Gastroesophageal sphincter (tissue), 4 donors: ENCODE measurements at regions not wholly inside any gene's neighbourhood (a gene's known extent, or its start where the extent isn't known, plus 50 kb on each side); places are given as distances from the start of the nearest gene placed in this dataset.

Experiments
- ATAC-seq: fragments of 150-250 bp; one replicate; pipeline ENCODE4 v1.9.1; 2016; ENCODE audit warnings: mild to moderate bottlenecking, moderate library complexity
- H3K27ac ChIP-seq, 4 donors: fragments of 200-600 bp; sonication (generic) in 3 of 4; 1 replicate in 3 of 4; 2 replicates in 1 of 4; pipeline ENCODE4 v1.5.1; 2016 to 2019
- H3K27me3 ChIP-seq: fragments of 200-600 bp; sonication (generic); one replicate; pipeline ENCODE4 v1.5.1; 2019
- H3K36me3 ChIP-seq, 2 donors: fragments of 200-600 bp; sonication (generic); one replicate each; pipeline ENCODE4 v1.5.1; 2019; ENCODE audit warnings: control low read depth in 1 of 2
- H3K4me1 ChIP-seq, 3 donors: fragments of 200-600 bp; sonication (generic); 1 replicate in 2 of 3; 2 replicates in 1 of 3; pipeline ENCODE4 v1.5.1; 2016 to 2019; ENCODE audit warnings: control low read depth in 2 of 3
- H3K4me3 ChIP-seq, 2 donors: fragments of 200-600 bp; sonication (generic); one replicate each; pipeline ENCODE4 v1.5.1; 2019; ENCODE audit warnings: mild to moderate bottlenecking in 1 of 2, moderate library complexity in 1 of 2
- H3K9me3 ChIP-seq, 3 donors: fragments of 200-600 bp; sonication (generic); one replicate each; pipeline ENCODE4 v1.5.1; 2017 to 2019; ENCODE audit warnings: control low read depth in 2 of 3
- CTCF ChIP-seq, 4 experiments: fragments of 200-600 bp in 2 of 4; fragments of 450-650 bp in 2 of 4; sonication (generic) in 1 of 4; IDR thresholded peaks; one replicate each; pipeline ENCODE4 v1.5.1; 2017 to 2019; ENCODE audit warnings: antibody characterized with exemption in 4 of 4, mild to moderate bottlenecking in 2 of 4, moderate library complexity in 2 of 4
- EP300 ChIP-seq: sonication (generic); formaldehyde crosslinking; IDR thresholded peaks from one replicate; pipeline ENCODE4 v1.6.1; 2017; ENCODE audit warnings: antibody characterized with exemption, mild to moderate bottlenecking
- POLR2A ChIP-seq, 2 donors: fragments of 450-650 bp; IDR thresholded peaks; one replicate each; pipeline ENCODE4 v1.6.1; 2017; ENCODE audit warnings: antibody characterized with exemption in 2 of 2, mild to moderate bottlenecking in 2 of 2, moderate library complexity in 1 of 2
- POLR2AphosphoS5 ChIP-seq: sonication (generic); formaldehyde crosslinking; IDR thresholded peaks from one replicate; pipeline ENCODE4 v1.6.1; 2017; ENCODE audit warnings: antibody characterized with exemption
- WGBS, 2 donors: methylation state at CpG; one replicate each; pipeline ENCODE4 v1.1.5; 2018; ENCODE audit warnings: low coverage in 1 of 2; 5-methylcytosine and 5-hydroxymethylcytosine counted together

- WGBS, 2 donors, result 92 to 93% methylated on average over 1 of the region's 1 CpG
Measured at GRCh38 chr20:54318892-54319291, 111.0 kb downstream of the PFDN4 start.

GRCh38 chr20:54320148-54320607, 112.3 kb downstream of the PFDN4 start:
- no peaks in the 10 kb centered on the region for H3K9me3 ChIP-seq
- H3K27ac ChIP-seq, result no peak overlapping the region
- H3K4me3 ChIP-seq, result no peak overlapping the region
- H3K27me3 ChIP-seq, result no peaks in the 10 kb centered on the region
- no peak for ATAC-seq
- WGBS, 2 donors, result 54 to 57% methylated on average over 3 to 4 of the region's 4 CpGs
- H3K36me3 ChIP-seq, result no peaks in the 10 kb centered on the region
- H3K4me1 ChIP-seq, result no peaks in the 10 kb centered on the region
- TF ChIP-seq POLR2A (IDR thresholded peaks at IDR 0.05) (no peak), POLR2AphosphoS5 (no peak), CTCF (IDR thresholded peaks at IDR 0.05) (no peak)

More at GRCh38 chr20:54318892-54319291, 111.0 kb downstream of the PFDN4 start:
- no peaks in the 10 kb centered on the region for H3K27me3 ChIP-seq
- no peaks in the 10 kb centered on the region for H3K36me3 ChIP-seq
- TF ChIP-seq EP300, result no peak
- TF ChIP-seq POLR2AphosphoS5, result no peak
- TF ChIP-seq CTCF (IDR thresholded peaks at IDR 0.05), result no peak
- no peak for TF ChIP-seq POLR2A (IDR thresholded peaks at IDR 0.05)
- ATAC-seq, result no peak
- no peak overlapping the region for H3K4me3 ChIP-seq
- no peaks in the 10 kb centered on the region for H3K4me1 ChIP-seq
- no peak overlapping the region for H3K27ac ChIP-seq
- H3K9me3 ChIP-seq, result no peaks in the 10 kb centered on the region

GRCh38 chr20:54321352-54322087, 113.6 kb downstream of the PFDN4 start:
- Histone ChIP-seq H3K27ac (no peak overlapping the region), H3K27me3 (no peaks in the 10 kb centered on the region), H3K4me1 (no peaks in the 10 kb centered on the region), H3K4me3 (no peak overlapping the region), H3K36me3 (no peaks in the 10 kb centered on the region), H3K9me3 (no peaks in the 10 kb centered on the region)
- WGBS, 2 donors, result 74 to 77% methylated on average over 3 of the region's 3 CpGs
- no peak for ATAC-seq
- TF ChIP-seq POLR2A (IDR thresholded peaks at IDR 0.05) (no peak), EP300 (no peak), POLR2AphosphoS5 (no peak), CTCF (IDR thresholded peaks at IDR 0.05) (no peak)

GRCh38 chr20:54323227-54323734, 115.4 kb downstream of the PFDN4 start:
- 76 to 81% methylated on average over 2 of the region's 2 CpGs for WGBS, 2 donors
- H3K27me3 ChIP-seq, result no peaks in the 10 kb centered on the region
- H3K27ac ChIP-seq, result no peak overlapping the region
- no peak overlapping the region for H3K4me3 ChIP-seq
- no peaks in the 10 kb centered on the region for H3K9me3 ChIP-seq
- no peaks in the 10 kb centered on the region for H3K36me3 ChIP-seq
- no peaks in the 10 kb centered on the region for H3K4me1 ChIP-seq
- ATAC-seq, result no peak
- TF ChIP-seq POLR2AphosphoS5 (no peak), POLR2A (IDR thresholded peaks at IDR 0.05) (no peak), CTCF (IDR thresholded peaks at IDR 0.05) (no peak), EP300 (no peak)

- no peaks in the 10 kb centered on the region for H3K36me3 ChIP-seq
- no peaks in the 10 kb centered on the region for H3K4me1 ChIP-seq
- no peak overlapping the region for H3K27ac ChIP-seq
- H3K4me3 ChIP-seq, result no peak overlapping the region
- WGBS, 2 donors, result 63 to 65% methylated on average over 4 of the region's 4 CpGs
- H3K9me3 ChIP-seq, result no peaks in the 10 kb centered on the region
- ATAC-seq, result no peak
- no peak for TF ChIP-seq POLR2A (IDR thresholded peaks at IDR 0.05)
- H3K27me3 ChIP-seq, result no peaks in the 10 kb centered on the region
Measured at GRCh38 chr20:54324041-54324440, 116.2 kb downstream of the PFDN4 start.
